Coronary artery (tissue), 2 donors: ENCODE measurements at regions not wholly inside any gene's neighbourhood (a gene's known extent, or its start where the extent isn't known, plus 50 kb on each side); places are given as distances from the start of the nearest gene placed in this dataset.

Experiments
- DNase-seq: peaks from one replicate; pipeline ENCODE4 v3.0.0-alpha.2; 2017; ENCODE audit warnings: low spot score
- H3K27ac ChIP-seq, 2 donors: fragments of 200-600 bp; sonication (generic); one replicate each; pipeline ENCODE4 v1.5.1; 2016 to 2019
- H3K4me3 ChIP-seq: fragments of 200-600 bp; sonication (generic); 2 replicates; pipeline ENCODE4 v1.5.1; 2016; ENCODE audit warnings: mild to moderate bottlenecking, moderate library complexity
- CTCF ChIP-seq: fragments of 200-600 bp; sonication (generic); IDR thresholded peaks from one replicate; pipeline ENCODE4 v1.5.1; 2019; ENCODE audit warnings: antibody characterized with exemption

GRCh38 chr2:158024288-158024898 is 77.3 kb upstream of the UPP2 start:
- H3K27ac ChIP-seq = no peak overlapping the region
- H3K4me3 ChIP-seq = no peak overlapping the region
- DNase-seq = no peak
- TF ChIP-seq CTCF = peak; percentile 47

- Histone ChIP-seq H3K4me3 (no peak overlapping the region), H3K27ac (no peak overlapping the region)
- no peak for DNase-seq
- TF ChIP-seq CTCF = no peak
Measured at GRCh38 chr2:158022888-158023287, 78.8 kb upstream of the UPP2 start.

- no peak for TF ChIP-seq CTCF
- DNase-seq = no peak
- Histone ChIP-seq H3K27ac (no peak overlapping the region), H3K4me3 (no peak overlapping the region)
Measured at GRCh38 chr2:158021226-158021625, 80.5 kb upstream of the UPP2 start.

- Histone ChIP-seq H3K4me3 (no peak overlapping the region), H3K27ac (no peak overlapping the region)
- TF ChIP-seq CTCF = no peak
- DNase-seq = no peak
Measured at GRCh38 chr2:158015428-158016076, 86.1 kb upstream of the UPP2 start.

- no peak for DNase-seq
- no peak for TF ChIP-seq CTCF
- no peak overlapping the region for H3K27ac ChIP-seq
- no peak overlapping the region for H3K4me3 ChIP-seq
Measured at GRCh38 chr2:158013891-158014290, 87.8 kb upstream of the UPP2 start.

GRCh38 chr2:158011055-158011771 is 90.5 kb upstream of the UPP2 start:
- TF ChIP-seq CTCF = no peak
- no peak for DNase-seq
- H3K4me3 ChIP-seq = no peak overlapping the region
- no peak overlapping the region for H3K27ac ChIP-seq
